ENCODE measurements at regions not wholly inside any gene's neighbourhood (a gene's known extent, or its start where the extent isn't known, plus 50 kb on each side); places are given as distances from the start of the nearest gene placed in this dataset.

GRCh38 chr11:23232652-23233051, 372.4 kb upstream of the CCDC179 start:
- no peaks in the 10 kb centered on the region for H3K36me3 ChIP-seq
- no peak for DNase-seq
- no peaks in the 10 kb centered on the region for H3K4me1 ChIP-seq

GRCh38 chr11:23233075-23233474, 372.8 kb upstream of the CCDC179 start:
- intact Hi-C loops (cut with DNase I; ENCODE audit: low total_unique reads), result no loop called here

More at GRCh38 chr11:23232652-23233051, 372.4 kb upstream of the CCDC179 start:
- TF ChIP-seq EP300 (IDR thresholded peaks at IDR 0.05) (no peak), CTCF (IDR thresholded peaks at IDR 0.05) (no peak), POLR2A (IDR thresholded peaks at IDR 0.05) (no peak), POLR2AphosphoS5 (IDR thresholded peaks at IDR 0.05) (no peak)
- H3K27ac ChIP-seq, result no peak overlapping the region
- no peak overlapping the region for H3K4me3 ChIP-seq
- intact Hi-C loops (cut with DNase I; ENCODE audit: low total_unique reads), result no loop called here
- no peaks in the 10 kb centered on the region for H3K9me3 ChIP-seq
- no peaks in the 10 kb centered on the region for H3K27me3 ChIP-seq

GRCh38 chr11:23236826-23237555, 376.7 kb upstream of the CCDC179 start:
- TF ChIP-seq EP300 (IDR thresholded peaks at IDR 0.05) (no peak), POLR2AphosphoS5 (IDR thresholded peaks at IDR 0.05) (no peak), CTCF (IDR thresholded peaks at IDR 0.05) (no peak), POLR2A (IDR thresholded peaks at IDR 0.05) (no peak)
- Histone ChIP-seq H3K9me3 (no peaks in the 10 kb centered on the region), H3K27ac (no peak overlapping the region), H3K27me3 (no peaks in the 10 kb centered on the region), H3K4me3 (no peak overlapping the region), H3K4me1 (no peaks in the 10 kb centered on the region), H3K36me3 (no peaks in the 10 kb centered on the region)
- intact Hi-C loops (cut with DNase I; ENCODE audit: low total_unique reads), result no loop called here
- 52 to 63% (median 58%) methylated on average over 2 of the region's 2 CpGs for WGBS, 5 donors
- DNase-seq, result no peak

More at GRCh38 chr11:23233075-23233474, 372.8 kb upstream of the CCDC179 start:
- Histone ChIP-seq H3K27ac (no peak overlapping the region), H3K9me3 (no peaks in the 10 kb centered on the region), H3K4me3 (no peak overlapping the region), H3K27me3 (no peaks in the 10 kb centered on the region), H3K36me3 (no peaks in the 10 kb centered on the region), H3K4me1 (no peaks in the 10 kb centered on the region)
- TF ChIP-seq POLR2AphosphoS5 (IDR thresholded peaks at IDR 0.05) (no peak), POLR2A (IDR thresholded peaks at IDR 0.05) (no peak), CTCF (IDR thresholded peaks at IDR 0.05) (no peak), EP300 (IDR thresholded peaks at IDR 0.05) (no peak)
- peak in 1 of 2 donors; percentile 48 for DNase-seq
- WGBS, 5 donors, result 67 to 80% (median 75%) methylated on average over 3 of the region's 3 CpGs

GRCh38 chr11:23252426-23252825, 392.2 kb upstream of the CCDC179 start:
- H3K9me3 ChIP-seq, result no peaks in the 10 kb centered on the region
- WGBS, 5 donors, result 42 to 67% (median 56%) methylated on average over 1 of the region's 1 CpG
- H3K27me3 ChIP-seq, result no peaks in the 10 kb centered on the region
- H3K4me1 ChIP-seq, result no peaks in the 10 kb centered on the region
- H3K27ac ChIP-seq, result no peak overlapping the region
- no peaks in the 10 kb centered on the region for H3K36me3 ChIP-seq
- TF ChIP-seq CTCF (IDR thresholded peaks at IDR 0.05) (no peak), POLR2A (IDR thresholded peaks at IDR 0.05) (no peak), EP300 (IDR thresholded peaks at IDR 0.05) (no peak), POLR2AphosphoS5 (IDR thresholded peaks at IDR 0.05) (no peak)
- DNase-seq, result no peak
- no peak overlapping the region for H3K4me3 ChIP-seq
- intact Hi-C loops (cut with DNase I; ENCODE audit: low total_unique reads), result no loop called here

Data from stomach (tissue), 8 donors.